HG02943 (cell line): ENCODE measurements at regions not wholly inside any gene's neighbourhood (a gene's known extent, or its start where the extent isn't known, plus 50 kb on each side); places are given as distances from the start of the nearest gene placed in this dataset.
A peak's percentile ranks its signal among the peaks of the same experiment; 100 is the strongest.

Experiments used
- ATAC-seq: cut with Tn5 transposase; IDR thresholded peaks from one replicate; pipeline ENCODE4 v1.9.1; 2021; ENCODE audit warnings: mild to moderate bottlenecking, low read depth, moderate library complexity; ENCODE audit not compliant: unreplicated experiment

- ATAC-seq, result peak; percentile 41
Observed at GRCh38 chr17:72419866-72420774, 299.3 kb downstream of the SOX9 start.

- no peak for ATAC-seq
Observed at GRCh38 chr17:72420775-72421127, 299.9 kb downstream of the SOX9 start.

GRCh38 chr17:72421128-72422092 is 300.6 kb downstream of the SOX9 start:
- ATAC-seq, result peak; percentile 37

DNA sequence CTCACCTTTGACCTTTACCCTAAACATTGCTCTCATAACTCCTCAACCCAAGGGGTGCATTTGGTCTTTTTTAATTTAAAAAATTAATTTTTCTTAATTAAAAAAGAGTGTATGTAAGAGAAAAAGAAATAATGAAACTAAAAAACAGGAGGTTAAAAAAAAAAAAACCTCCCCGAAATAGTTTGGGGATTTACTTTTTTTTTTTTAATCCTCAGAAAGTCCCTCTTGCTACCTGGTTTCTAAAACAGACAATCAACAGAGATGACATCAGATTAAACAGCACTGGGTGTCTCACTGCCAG is 301.3 kb downstream of the SOX9 start:
- ATAC-seq, result no peak

- peak; percentile 35 for ATAC-seq
Observed at GRCh38 chr17:72422505-72423285, 301.9 kb downstream of the SOX9 start.

DNA sequence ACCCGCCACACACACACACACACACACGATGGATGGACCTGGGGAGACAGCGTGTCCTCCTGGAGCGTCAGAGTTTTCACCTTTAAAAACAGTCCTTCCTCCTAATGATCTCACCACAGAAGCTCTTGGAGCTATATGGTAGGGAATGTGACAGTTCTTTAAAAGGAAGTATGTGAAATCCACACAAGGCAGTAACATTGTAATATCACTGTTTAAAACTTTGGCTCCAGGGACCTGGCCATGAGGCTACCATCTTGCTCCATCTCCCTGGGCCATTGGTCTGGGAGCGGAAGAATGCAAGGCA is 302.4 kb downstream of the SOX9 start:
- ATAC-seq, result no peak

DNA sequence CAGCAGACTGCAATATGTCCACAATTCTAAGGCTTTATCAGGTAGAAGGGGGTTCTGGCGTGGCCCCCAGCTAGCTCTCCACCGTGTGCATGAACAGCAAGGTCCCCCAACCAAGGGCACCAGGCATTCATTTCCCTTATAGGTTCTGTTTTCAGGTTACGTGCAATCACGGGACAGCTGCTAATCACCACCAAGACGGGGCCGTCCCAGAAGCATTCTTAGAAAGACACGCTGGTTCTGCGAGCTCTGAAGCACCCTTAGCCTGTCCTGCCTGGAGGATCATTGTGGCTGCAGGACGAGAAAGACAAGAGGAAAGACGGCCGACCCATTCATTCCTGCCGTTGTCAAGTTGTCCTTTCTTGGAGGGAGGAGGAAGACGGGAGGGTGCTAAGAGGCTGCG is 302.9 kb downstream of the SOX9 start:
- no peak for ATAC-seq

DNA sequence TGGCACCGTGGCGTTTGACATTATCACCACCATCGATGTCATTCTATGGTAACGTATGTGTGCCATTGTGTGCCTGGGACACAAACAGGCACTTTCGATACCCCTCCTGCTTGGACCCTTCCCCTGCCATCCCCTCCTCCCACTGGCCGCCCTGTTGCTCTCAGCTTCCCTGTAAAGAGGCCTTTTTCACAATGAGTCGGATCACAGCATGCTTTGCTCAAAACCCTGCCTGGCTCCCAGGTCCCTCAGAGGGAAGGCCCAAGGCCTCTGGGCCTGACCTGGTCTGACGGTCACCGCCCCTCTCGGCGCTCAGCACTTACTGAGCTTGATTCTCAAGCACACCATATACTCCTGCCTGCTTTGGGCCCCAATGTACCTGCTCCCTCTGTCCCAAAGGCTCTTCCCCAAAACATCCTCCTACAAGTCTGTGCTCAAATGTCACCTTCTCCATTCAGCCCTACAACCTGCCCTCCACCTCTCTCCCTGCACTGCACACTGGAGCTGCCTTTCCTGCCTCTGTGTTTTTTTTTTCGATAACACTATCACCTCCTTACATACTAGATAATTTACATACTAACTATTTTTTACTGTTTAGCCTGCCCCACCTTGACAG is 303.8 kb downstream of the SOX9 start:
- ATAC-seq, result no peak

DNA sequence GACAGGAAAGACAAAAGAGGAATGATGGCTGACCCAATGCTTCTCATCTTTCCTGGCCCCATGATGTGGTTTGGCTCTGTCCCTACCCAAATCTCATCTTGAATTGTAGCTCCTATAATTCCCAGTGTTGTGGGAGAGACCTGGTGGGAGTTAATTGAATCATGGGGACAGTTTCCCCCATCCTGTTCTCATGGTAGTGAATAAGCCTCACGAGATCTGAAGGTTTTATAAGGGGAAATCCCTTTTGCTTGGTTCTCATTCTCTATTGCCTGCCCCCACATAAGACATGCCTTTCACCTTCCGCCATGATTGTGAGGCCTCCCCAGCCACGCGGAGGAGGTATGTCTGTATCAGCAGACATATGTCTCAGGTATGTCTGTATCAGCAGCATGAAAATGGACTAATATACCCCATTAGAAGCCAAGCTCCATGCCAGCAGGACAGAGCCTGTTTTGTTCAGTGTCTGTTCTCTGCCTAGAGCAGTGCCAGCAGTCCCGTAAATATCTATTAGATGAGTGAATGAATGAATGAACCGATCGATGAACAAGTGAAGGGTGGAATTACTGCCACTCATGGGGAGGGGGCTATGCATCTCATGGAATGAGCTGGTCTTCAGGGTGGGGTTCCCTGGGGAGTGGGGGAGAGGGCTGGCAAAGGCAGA is 304.4 kb downstream of the SOX9 start:
- ATAC-seq, result no peak

DNA sequence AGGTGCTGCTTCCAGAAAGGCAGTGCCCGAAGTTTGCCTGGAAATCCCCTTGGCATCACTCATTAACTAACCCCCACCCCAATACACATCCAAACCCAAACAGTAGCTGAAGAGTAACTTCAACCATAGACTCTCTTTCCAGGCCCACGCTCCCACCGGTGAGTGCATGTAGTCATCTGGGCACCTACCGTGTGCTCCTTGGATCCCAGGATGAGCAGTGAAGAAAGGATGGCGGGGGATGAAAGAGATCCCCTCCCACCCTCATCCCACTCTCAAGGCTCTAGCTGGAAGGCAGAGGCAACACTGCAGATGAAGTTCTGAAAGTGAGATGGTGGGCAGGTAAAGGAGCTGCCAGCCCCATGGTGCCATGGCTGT is 305.0 kb downstream of the SOX9 start:
- ATAC-seq, result no peak

DNA sequence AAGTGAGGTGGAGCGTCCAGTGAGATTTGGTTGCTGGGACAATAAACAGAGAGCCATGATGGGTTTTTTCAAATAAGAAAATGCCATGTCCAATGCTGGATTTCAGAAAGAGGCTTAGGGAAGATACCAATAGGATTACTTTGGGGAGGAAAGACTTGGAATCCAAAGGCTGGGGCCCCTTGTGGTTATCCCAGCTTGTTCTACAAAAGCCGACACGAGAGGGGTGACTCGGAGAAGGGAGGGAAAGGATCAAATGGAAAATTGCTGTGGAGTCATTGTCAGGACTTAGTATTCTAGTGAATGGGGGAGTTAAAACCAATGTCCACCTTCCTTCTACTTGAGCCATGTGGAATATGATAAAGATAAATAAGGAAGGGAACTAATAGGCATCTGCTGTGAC is 305.5 kb downstream of the SOX9 start:
- no peak for ATAC-seq

DNA sequence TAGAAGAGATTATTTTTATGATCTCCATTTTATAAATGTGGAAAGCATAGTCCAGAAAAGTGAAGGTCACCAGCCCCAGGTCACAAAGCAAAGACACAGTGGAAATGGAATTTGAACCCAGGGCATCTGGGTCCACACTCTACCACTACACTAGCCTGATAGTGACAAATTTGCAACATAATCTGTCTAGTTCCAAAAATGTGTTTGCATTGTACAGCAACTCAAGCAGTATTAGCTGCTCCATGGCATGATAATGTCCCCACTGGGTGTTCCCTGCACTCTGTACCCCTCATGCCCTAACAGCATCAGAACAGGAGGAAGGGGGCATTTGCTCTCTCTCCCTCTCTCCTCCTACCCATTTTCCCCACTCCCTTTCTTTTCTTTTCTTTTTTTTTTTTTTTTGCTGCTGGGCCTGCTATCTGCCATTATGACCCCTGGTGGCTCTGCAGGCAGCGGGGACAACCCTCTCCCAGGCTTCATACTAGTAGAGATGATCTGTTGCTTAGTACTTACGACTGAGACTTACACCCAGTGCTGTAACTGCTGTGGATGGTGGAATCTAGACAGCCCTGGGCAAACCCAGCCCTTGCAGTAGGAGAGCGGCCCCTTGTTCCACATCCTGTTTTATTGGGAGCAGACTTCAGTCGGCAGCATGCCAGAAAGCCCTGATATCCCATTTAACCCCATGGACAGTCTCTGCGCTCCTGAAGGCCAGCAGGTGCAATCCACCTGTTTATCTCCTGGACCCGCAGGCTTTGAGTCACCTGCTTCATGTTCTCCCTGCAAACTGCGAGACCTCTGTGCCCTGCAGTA is 306.3 kb downstream of the SOX9 start:
- no peak for ATAC-seq

DNA sequence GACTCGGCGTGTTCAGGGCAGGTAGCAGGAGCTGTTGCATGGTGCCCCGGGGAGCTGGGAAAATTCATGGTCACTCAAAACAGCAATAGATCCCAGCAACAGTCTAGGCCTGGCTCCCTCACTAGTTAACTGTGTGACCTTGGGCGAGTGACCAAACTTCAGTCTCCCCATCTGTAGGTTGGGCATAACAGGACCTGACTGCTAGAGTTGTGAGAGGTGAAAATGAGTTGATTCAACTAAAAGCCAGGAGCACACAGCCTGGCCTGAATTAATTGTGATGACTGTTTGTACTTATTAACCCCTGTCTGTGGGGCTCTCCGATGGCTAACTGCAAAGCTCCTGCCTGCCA is 306.9 kb downstream of the SOX9 start:
- ATAC-seq, result no peak

DNA sequence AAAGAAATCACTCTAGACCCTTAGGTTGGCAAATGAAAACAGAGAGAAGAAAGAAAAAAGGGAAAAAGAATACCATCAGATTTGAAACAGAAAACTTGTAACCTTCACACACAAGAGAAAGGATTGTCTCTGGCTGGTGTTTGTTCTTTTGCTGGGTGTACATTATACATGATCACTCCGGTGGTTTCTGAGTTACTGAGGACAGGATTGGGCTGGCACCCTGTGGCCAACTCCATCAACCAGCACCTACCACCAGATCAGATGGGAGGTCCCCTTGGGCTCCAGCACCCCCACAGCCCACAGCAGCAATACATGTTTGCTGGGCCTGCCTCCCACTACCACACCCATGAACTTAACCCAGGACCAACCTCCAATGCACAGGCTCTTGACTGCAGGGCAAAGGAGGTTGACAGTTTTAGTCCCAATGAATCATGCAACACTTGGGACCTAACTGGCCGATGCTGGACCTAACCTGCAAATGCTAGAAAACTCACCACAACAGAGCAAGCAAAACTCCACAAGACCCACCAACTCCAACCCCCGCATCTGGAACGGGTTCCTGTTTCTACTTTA is 308.3 kb downstream of the SOX9 start:
- no peak for ATAC-seq

GRCh38 chr17:72430611-72431432 is 310.0 kb downstream of the SOX9 start:
- no peak for ATAC-seq

GRCh38 chr17:72432143-72432621 is 311.4 kb downstream of the SOX9 start:
- no peak for ATAC-seq

DNA sequence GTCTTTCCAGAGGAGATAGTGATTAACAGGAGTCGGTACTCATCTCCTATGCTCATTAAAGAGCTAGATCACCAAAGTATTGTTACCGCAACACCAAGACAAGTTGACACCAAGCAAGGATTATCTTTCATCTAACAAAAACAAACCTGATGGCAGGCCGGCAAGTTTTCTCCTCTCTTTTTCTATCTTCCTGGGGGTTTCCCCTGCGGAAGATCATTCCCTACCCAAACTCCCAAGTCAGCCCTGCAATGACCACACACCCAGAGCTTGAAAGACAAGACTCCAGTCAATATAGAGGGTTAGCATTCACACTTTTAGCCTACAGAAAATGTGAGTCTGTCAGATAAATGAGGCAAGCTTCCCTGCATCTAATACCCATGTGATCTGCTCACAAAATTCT is 312.1 kb downstream of the SOX9 start:
- ATAC-seq, result no peak

GRCh38 chr17:72433797-72434196 is 313.0 kb downstream of the SOX9 start:
- no peak for ATAC-seq
